HG02981 (cell line): ENCODE measurements at regions not wholly inside any gene's neighbourhood (a gene's known extent, or its start where the extent isn't known, plus 50 kb on each side); places are given as distances from the start of the nearest gene placed in this dataset.

Experiments used
- ATAC-seq: cut with Tn5 transposase; IDR thresholded peaks from one replicate; pipeline ENCODE4 v1.9.1; 2021; ENCODE audit warnings: mild to moderate bottlenecking, moderate library complexity; ENCODE audit not compliant: unreplicated experiment

- ATAC-seq = no peak
Measured at GRCh38 chr13:63567031-63567430, 2151.4 kb upstream of the PCDH20 start.

- ATAC-seq = no peak
Measured at GRCh38 chr13:63554157-63554556, 2138.5 kb upstream of the PCDH20 start.

- ATAC-seq = no peak
Measured at GRCh38 chr13:63551731-63552130, 2136.1 kb upstream of the PCDH20 start.

GRCh38 chr13:63546524-63546923, 2130.9 kb upstream of the PCDH20 start:
- no peak for ATAC-seq

- no peak for ATAC-seq
Measured at GRCh38 chr13:63542770-63543169, 2127.1 kb upstream of the PCDH20 start.

GRCh38 chr13:63541336-63541735, 2125.7 kb upstream of the PCDH20 start:
- ATAC-seq = no peak

GRCh38 chr13:63540061-63540460, 2124.4 kb upstream of the PCDH20 start:
- no peak for ATAC-seq

GRCh38 chr13:63517371-63517770, 2101.7 kb upstream of the PCDH20 start:
- no peak for ATAC-seq

GRCh38 chr13:63516124-63516523, 2100.5 kb upstream of the PCDH20 start:
- no peak for ATAC-seq

- no peak for ATAC-seq
Measured at GRCh38 chr13:63514886-63515285, 2099.2 kb upstream of the PCDH20 start.

- ATAC-seq = no peak
Measured at GRCh38 chr13:63512095-63512494, 2096.4 kb upstream of the PCDH20 start.

- no peak for ATAC-seq
Measured at GRCh38 chr13:63501702-63502101, 2086.1 kb upstream of the PCDH20 start.

GRCh38 chr13:63497601-63498000, 2082.0 kb upstream of the PCDH20 start:
- ATAC-seq = no peak

- ATAC-seq = no peak
Measured at GRCh38 chr13:63492604-63493003, 2077.0 kb upstream of the PCDH20 start.

GRCh38 chr13:63490149-63490548, 2074.5 kb upstream of the PCDH20 start:
- ATAC-seq = no peak

- ATAC-seq = no peak
Measured at GRCh38 chr13:63481334-63481733, 2065.7 kb upstream of the PCDH20 start.

- no peak for ATAC-seq
Measured at GRCh38 chr13:63472711-63473110, 2057.1 kb upstream of the PCDH20 start.

GRCh38 chr13:63463782-63464610, 2048.3 kb upstream of the PCDH20 start:
- ATAC-seq = peak; percentile 92

GRCh38 chr13:63460462-63461090, 2044.9 kb upstream of the PCDH20 start:
- ATAC-seq = no peak

- ATAC-seq = no peak
Measured at GRCh38 chr13:63457186-63457585, 2041.5 kb upstream of the PCDH20 start.

- no peak for ATAC-seq
Measured at GRCh38 chr13:63455938-63456337, 2040.3 kb upstream of the PCDH20 start.

GRCh38 chr13:63449550-63449949, 2033.9 kb upstream of the PCDH20 start:
- no peak for ATAC-seq
